ENCODE measurements at regions not wholly inside any gene's neighbourhood (a gene's known extent, or its start where the extent isn't known, plus 50 kb on each side); places are given as distances from the start of the nearest gene placed in this dataset.

GRCh38 chr3:177424521-177424920, 227.2 kb upstream of the TBL1XR1 start:
- Histone ChIP-seq H3K9me3 (ENCODE audit: control insufficient read depth in 5 of 5, low read length in 5 of 5) (no peaks in the 10 kb centered on the region), H3K27me3 (ENCODE audit: control insufficient read depth in 5 of 5, insufficient read depth in 4 of 5, low read length in 5 of 5) (no peaks in the 10 kb centered on the region), H3K4me1 (ENCODE audit: control insufficient read depth in 5 of 5, insufficient read depth in 5 of 5, low read length in 5 of 5) (peaks cover 0 to 29% (median 25%) of the 10 kb centered on the region in 5 donors), H3K27ac (ENCODE audit: low read depth, low read length) (no peak overlapping the region), H3K36me3 (ENCODE audit: control insufficient read depth in 5 of 5, insufficient read depth in 5 of 5, low read length in 5 of 5) (no peaks in the 10 kb centered on the region), H3K4me3 (ENCODE audit: low read depth in 1 of 5, low read length in 5 of 5) (no peak overlapping the region), H3K9ac (ENCODE audit: low read length in 5 of 5) (no peak overlapping the region)

- Histone ChIP-seq H3K4me1 (ENCODE audit: control insufficient read depth in 5 of 5, insufficient read depth in 5 of 5, low read length in 5 of 5) (peaks cover 0 to 26% (median 22%) of the 10 kb centered on the region in 5 donors), H3K36me3 (ENCODE audit: control insufficient read depth in 5 of 5, insufficient read depth in 5 of 5, low read length in 5 of 5) (no peaks in the 10 kb centered on the region), H3K9me3 (ENCODE audit: control insufficient read depth in 5 of 5, low read length in 5 of 5) (no peaks in the 10 kb centered on the region), H3K4me3 (ENCODE audit: low read depth in 1 of 5, low read length in 5 of 5) (no peak overlapping the region), H3K27ac (ENCODE audit: low read depth, low read length) (no peak overlapping the region), H3K9ac (ENCODE audit: low read length in 5 of 5) (no peak overlapping the region), H3K27me3 (ENCODE audit: control insufficient read depth in 5 of 5, insufficient read depth in 4 of 5, low read length in 5 of 5) (no peaks in the 10 kb centered on the region)
Measured at GRCh38 chr3:177425042-177425441, 227.8 kb upstream of the TBL1XR1 start.

GRCh38 chr3:177426106-177426877, 229.0 kb upstream of the TBL1XR1 start:
- Histone ChIP-seq H3K9ac (ENCODE audit: low read length in 5 of 5) (no peak overlapping the region), H3K27me3 (ENCODE audit: control insufficient read depth in 5 of 5, insufficient read depth in 4 of 5, low read length in 5 of 5) (no peaks in the 10 kb centered on the region), H3K4me3 (ENCODE audit: low read depth in 1 of 5, low read length in 5 of 5) (no peak overlapping the region), H3K4me1 (ENCODE audit: control insufficient read depth in 5 of 5, insufficient read depth in 5 of 5, low read length in 5 of 5) (peaks cover 0 to 13% (median 10%) of the 10 kb centered on the region in 5 donors), H3K36me3 (ENCODE audit: control insufficient read depth in 5 of 5, insufficient read depth in 5 of 5, low read length in 5 of 5) (no peaks in the 10 kb centered on the region), H3K9me3 (ENCODE audit: control insufficient read depth in 5 of 5, low read length in 5 of 5) (no peaks in the 10 kb centered on the region), H3K27ac (ENCODE audit: low read depth, low read length) (no peak overlapping the region)

- H3K9ac ChIP-seq (ENCODE audit: low read length in 5 of 5) = no peak overlapping the region
- no peaks in the 10 kb centered on the region for H3K9me3 ChIP-seq (ENCODE audit: control insufficient read depth in 5 of 5, low read length in 5 of 5)
- H3K4me1 ChIP-seq (ENCODE audit: control insufficient read depth in 5 of 5, insufficient read depth in 5 of 5, low read length in 5 of 5) = peaks cover 0 to 9% (median 4%) of the 10 kb centered on the region in 5 donors
- H3K4me3 ChIP-seq (ENCODE audit: low read depth in 1 of 5, low read length in 5 of 5) = no peak overlapping the region
- H3K27ac ChIP-seq (ENCODE audit: low read depth, low read length) = no peak overlapping the region
- no peaks in the 10 kb centered on the region for H3K36me3 ChIP-seq (ENCODE audit: control insufficient read depth in 5 of 5, insufficient read depth in 5 of 5, low read length in 5 of 5)
- H3K27me3 ChIP-seq (ENCODE audit: control insufficient read depth in 5 of 5, insufficient read depth in 4 of 5, low read length in 5 of 5) = no peaks in the 10 kb centered on the region
Measured at GRCh38 chr3:177426878-177427495, 229.7 kb upstream of the TBL1XR1 start.

GRCh38 chr3:177427540-177427939, 230.3 kb upstream of the TBL1XR1 start:
- Histone ChIP-seq H3K27ac (ENCODE audit: low read depth, low read length) (no peak overlapping the region), H3K9ac (ENCODE audit: low read length in 5 of 5) (no peak overlapping the region), H3K4me1 (ENCODE audit: control insufficient read depth in 5 of 5, insufficient read depth in 5 of 5, low read length in 5 of 5) (peaks cover 0 to 9% (median 4%) of the 10 kb centered on the region in 5 donors)

GRCh38 chr3:177429079-177429478, 231.8 kb upstream of the TBL1XR1 start:
- Histone ChIP-seq H3K27ac (ENCODE audit: low read depth, low read length) (no peak overlapping the region), H3K4me3 (ENCODE audit: low read depth in 1 of 5, low read length in 5 of 5) (no peak overlapping the region), H3K36me3 (ENCODE audit: control insufficient read depth in 5 of 5, insufficient read depth in 5 of 5, low read length in 5 of 5) (no peaks in the 10 kb centered on the region), H3K27me3 (ENCODE audit: control insufficient read depth in 5 of 5, insufficient read depth in 4 of 5, low read length in 5 of 5) (no peaks in the 10 kb centered on the region), H3K9ac (ENCODE audit: low read length in 5 of 5) (no peak overlapping the region), H3K9me3 (ENCODE audit: control insufficient read depth in 5 of 5, low read length in 5 of 5) (no peaks in the 10 kb centered on the region), H3K4me1 (ENCODE audit: control insufficient read depth in 5 of 5, insufficient read depth in 5 of 5, low read length in 5 of 5) (peaks cover 0 to 6% (median 4%) of the 10 kb centered on the region in 5 donors)

More at GRCh38 chr3:177427540-177427939, 230.3 kb upstream of the TBL1XR1 start:
- no peaks in the 10 kb centered on the region for H3K36me3 ChIP-seq (ENCODE audit: control insufficient read depth in 5 of 5, insufficient read depth in 5 of 5, low read length in 5 of 5)
- no peaks in the 10 kb centered on the region for H3K27me3 ChIP-seq (ENCODE audit: control insufficient read depth in 5 of 5, insufficient read depth in 4 of 5, low read length in 5 of 5)
- no peaks in the 10 kb centered on the region for H3K9me3 ChIP-seq (ENCODE audit: control insufficient read depth in 5 of 5, low read length in 5 of 5)
- no peak overlapping the region for H3K4me3 ChIP-seq (ENCODE audit: low read depth in 1 of 5, low read length in 5 of 5)

- H3K36me3 ChIP-seq (ENCODE audit: control insufficient read depth in 5 of 5, insufficient read depth in 5 of 5, low read length in 5 of 5) = no peaks in the 10 kb centered on the region
- no peak overlapping the region for H3K27ac ChIP-seq (ENCODE audit: low read depth, low read length)
- H3K9me3 ChIP-seq (ENCODE audit: control insufficient read depth in 5 of 5, low read length in 5 of 5) = no peaks in the 10 kb centered on the region
- no peak overlapping the region for H3K4me3 ChIP-seq (ENCODE audit: low read depth in 1 of 5, low read length in 5 of 5)
- H3K9ac ChIP-seq (ENCODE audit: low read length in 5 of 5) = no peak overlapping the region
- peaks cover 0 to 6% (median under 1%) of the 10 kb centered on the region in 5 donors for H3K4me1 ChIP-seq (ENCODE audit: control insufficient read depth in 5 of 5, insufficient read depth in 5 of 5, low read length in 5 of 5)
- H3K27me3 ChIP-seq (ENCODE audit: control insufficient read depth in 5 of 5, insufficient read depth in 4 of 5, low read length in 5 of 5) = no peaks in the 10 kb centered on the region
Measured at GRCh38 chr3:177429771-177430170, 232.5 kb upstream of the TBL1XR1 start.

- H3K9me3 ChIP-seq (ENCODE audit: control insufficient read depth in 5 of 5, low read length in 5 of 5) = no peaks in the 10 kb centered on the region
- no peak overlapping the region for H3K27ac ChIP-seq (ENCODE audit: low read depth, low read length)
- no peak overlapping the region for H3K9ac ChIP-seq (ENCODE audit: low read length in 5 of 5)
- no peaks in the 10 kb centered on the region for H3K27me3 ChIP-seq (ENCODE audit: control insufficient read depth in 5 of 5, insufficient read depth in 4 of 5, low read length in 5 of 5)
- peaks cover 0 to 6% (median 0%) of the 10 kb centered on the region in 5 donors for H3K4me1 ChIP-seq (ENCODE audit: control insufficient read depth in 5 of 5, insufficient read depth in 5 of 5, low read length in 5 of 5)
- H3K4me3 ChIP-seq (ENCODE audit: low read depth in 1 of 5, low read length in 5 of 5) = no peak overlapping the region
- no peaks in the 10 kb centered on the region for H3K36me3 ChIP-seq (ENCODE audit: control insufficient read depth in 5 of 5, insufficient read depth in 5 of 5, low read length in 5 of 5)
Measured at GRCh38 chr3:177430653-177431052, 233.4 kb upstream of the TBL1XR1 start.

GRCh38 chr3:177431525-177432176, 234.4 kb upstream of the TBL1XR1 start:
- Histone ChIP-seq H3K4me3 (ENCODE audit: low read depth in 1 of 5, low read length in 5 of 5) (no peak overlapping the region), H3K4me1 (ENCODE audit: control insufficient read depth in 5 of 5, insufficient read depth in 5 of 5, low read length in 5 of 5) (peaks cover 0 to 4% (median 0%) of the 10 kb centered on the region in 5 donors), H3K27ac (ENCODE audit: low read depth, low read length) (no peak overlapping the region), H3K27me3 (ENCODE audit: control insufficient read depth in 5 of 5, insufficient read depth in 4 of 5, low read length in 5 of 5) (no peaks in the 10 kb centered on the region), H3K9ac (ENCODE audit: low read length in 5 of 5) (no peak overlapping the region), H3K36me3 (ENCODE audit: control insufficient read depth in 5 of 5, insufficient read depth in 5 of 5, low read length in 5 of 5) (no peaks in the 10 kb centered on the region), H3K9me3 (ENCODE audit: control insufficient read depth in 5 of 5, low read length in 5 of 5) (no peaks in the 10 kb centered on the region)

GRCh38 chr3:177435301-177435700, 238.0 kb upstream of the TBL1XR1 start:
- Histone ChIP-seq H3K4me3 (ENCODE audit: low read depth in 1 of 5, low read length in 5 of 5) (no peak overlapping the region), H3K36me3 (ENCODE audit: control insufficient read depth in 5 of 5, insufficient read depth in 5 of 5, low read length in 5 of 5) (no peaks in the 10 kb centered on the region), H3K9me3 (ENCODE audit: control insufficient read depth in 5 of 5, low read length in 5 of 5) (no peaks in the 10 kb centered on the region), H3K27me3 (ENCODE audit: control insufficient read depth in 5 of 5, insufficient read depth in 4 of 5, low read length in 5 of 5) (no peaks in the 10 kb centered on the region), H3K27ac (ENCODE audit: low read depth, low read length) (no peak overlapping the region), H3K9ac (ENCODE audit: low read length in 5 of 5) (no peak overlapping the region), H3K4me1 (ENCODE audit: control insufficient read depth in 5 of 5, insufficient read depth in 5 of 5, low read length in 5 of 5) (peaks cover 0 to 12% (median 9%) of the 10 kb centered on the region in 5 donors)
